Endothelial cell of umbilical vein (primary cell): ENCODE measurements at regions not wholly inside any gene's neighbourhood (a gene's known extent, or its start where the extent isn't known, plus 50 kb on each side); places are given as distances from the start of the nearest gene placed in this dataset.

Source experiments
- EZH2 ChIP-seq: IDR thresholded peaks from 2 replicates; pipeline ENCODE4 v1.6.1; 2012; ENCODE audit warnings: borderline replicate concordance, low read depth, mild to moderate bottlenecking, moderate library complexity, low read length, inconsistent platforms; ENCODE audit not compliant: severe bottlenecking
- POLR2A ChIP-seq: IDR thresholded peaks from 2 replicates; pipeline ENCODE4 v1.6.1; 2012; ENCODE audit warnings: low read depth, mild to moderate bottlenecking, control low read depth, low read length
- POLR2AphosphoS5 ChIP-seq: IDR thresholded peaks from 2 replicates; pipeline ENCODE4 v1.6.1; 2012; ENCODE audit warnings: low read depth, mild to moderate bottlenecking, control low read depth, low read length, moderate library complexity; ENCODE audit not compliant: insufficient read depth
- TF ChIP-seq, protein P1 (sequence below), 2 donors: IDR thresholded peaks; 1 replicate in 1 of 2; 2 replicates in 1 of 2; pipeline ENCODE4 v1.5.1; 2011; ENCODE audit warnings: low read length in 2 of 2, mild to moderate bottlenecking in 2 of 2, moderate library complexity in 2 of 2, control low read depth in 1 of 2, inconsistent platforms in 1 of 2, low read depth in 1 of 2; ENCODE audit not compliant: insufficient read depth in 1 of 2; ENCODE audit errors: extremely low read depth in 1 of 2

DNA sequence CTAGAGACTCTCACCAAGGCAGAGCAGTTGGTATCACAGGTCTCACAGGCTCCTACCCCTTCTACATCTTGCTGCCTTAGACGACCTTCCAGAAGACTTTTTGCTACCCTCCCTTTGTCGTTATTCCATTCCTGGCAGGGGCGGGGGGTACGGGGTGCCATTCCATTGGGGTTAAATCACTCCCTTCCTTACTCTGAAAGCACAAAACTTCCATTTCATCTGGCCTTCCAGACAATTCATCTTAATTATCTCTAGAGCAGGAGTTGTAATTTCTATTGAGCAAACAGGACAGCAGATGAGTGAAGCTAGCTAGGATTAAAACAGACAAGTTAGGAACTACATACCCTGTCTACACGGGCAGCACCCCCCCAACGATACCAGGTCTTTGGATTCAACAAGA lies 276.2 kb upstream of the TANK start:
- TF ChIP-seq EZH2: no peak
- TF ChIP-seq POLR2A: no peak
- TF ChIP-seq, protein P1, sequence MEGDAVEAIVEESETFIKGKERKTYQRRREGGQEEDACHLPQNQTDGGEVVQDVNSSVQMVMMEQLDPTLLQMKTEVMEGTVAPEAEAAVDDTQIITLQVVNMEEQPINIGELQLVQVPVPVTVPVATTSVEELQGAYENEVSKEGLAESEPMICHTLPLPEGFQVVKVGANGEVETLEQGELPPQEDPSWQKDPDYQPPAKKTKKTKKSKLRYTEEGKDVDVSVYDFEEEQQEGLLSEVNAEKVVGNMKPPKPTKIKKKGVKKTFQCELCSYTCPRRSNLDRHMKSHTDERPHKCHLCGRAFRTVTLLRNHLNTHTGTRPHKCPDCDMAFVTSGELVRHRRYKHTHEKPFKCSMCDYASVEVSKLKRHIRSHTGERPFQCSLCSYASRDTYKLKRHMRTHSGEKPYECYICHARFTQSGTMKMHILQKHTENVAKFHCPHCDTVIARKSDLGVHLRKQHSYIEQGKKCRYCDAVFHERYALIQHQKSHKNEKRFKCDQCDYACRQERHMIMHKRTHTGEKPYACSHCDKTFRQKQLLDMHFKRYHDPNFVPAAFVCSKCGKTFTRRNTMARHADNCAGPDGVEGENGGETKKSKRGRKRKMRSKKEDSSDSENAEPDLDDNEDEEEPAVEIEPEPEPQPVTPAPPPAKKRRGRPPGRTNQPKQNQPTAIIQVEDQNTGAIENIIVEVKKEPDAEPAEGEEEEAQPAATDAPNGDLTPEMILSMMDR (IDR thresholded peaks at IDR 0.05; ENCODE audit: extremely low read depth in 1 of 2, insufficient read depth in 1 of 2, low read depth in 1 of 2, low read length in 2 of 2): no peak
- TF ChIP-seq POLR2AphosphoS5: no peak
